Erythroblast (primary cell): ENCODE measurements at regions not wholly inside any gene's neighbourhood (a gene's known extent, or its start where the extent isn't known, plus 50 kb on each side); places are given as distances from the start of the nearest gene placed in this dataset.
"Not testable (repeated sequence)": the region's sequence is repeated elsewhere in the genome, so short reads cannot be mapped to it uniquely, and the experiment has no call there.

Experiments used
- DNase-seq, 2 experiments: peaks; one replicate each; lab custom pipeline; 2025; lab: John Stamatoyannopoulos, UW
- GATA1 ChIP-seq: IDR thresholded peaks from 2 replicates; pipeline ENCODE4 v1.6.1; 2011; ENCODE audit warnings: low read depth, mild to moderate bottlenecking, control low read depth, low read length, moderate library complexity
- POLR2A ChIP-seq: IDR thresholded peaks from 2 replicates; pipeline ENCODE4 v1.6.1; 2011; ENCODE audit warnings: mild to moderate bottlenecking, low read length

- TF ChIP-seq GATA1 (no peak), POLR2A (no peak)
Measured at GRCh38 chr10:29861811-29862505, 197.4 kb downstream of the JCAD start.

DNA sequence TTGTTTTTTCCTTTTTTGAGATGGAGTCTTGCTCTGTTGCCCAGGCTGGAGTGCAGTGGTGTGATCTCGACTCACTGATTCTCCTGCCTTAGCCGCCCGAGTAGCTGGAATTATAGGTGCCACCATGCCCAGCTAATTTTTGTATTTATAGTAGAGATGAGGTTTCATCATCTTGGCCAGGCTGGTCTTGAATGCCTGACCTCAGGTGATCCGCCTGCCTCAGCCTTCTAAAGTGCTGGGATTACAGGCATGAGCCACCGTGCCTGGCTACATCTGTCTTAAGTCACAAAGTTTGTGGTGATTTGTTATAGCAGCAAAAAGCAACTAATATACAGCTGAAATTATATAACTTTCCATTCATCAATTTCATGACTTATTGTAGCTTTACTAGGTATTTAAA is 198.2 kb downstream of the JCAD start:
- not testable (repeated sequence) for DNase-seq

More at GRCh38 chr10:29861811-29862505, 197.4 kb downstream of the JCAD start:
- no peak for DNase-seq

DNA sequence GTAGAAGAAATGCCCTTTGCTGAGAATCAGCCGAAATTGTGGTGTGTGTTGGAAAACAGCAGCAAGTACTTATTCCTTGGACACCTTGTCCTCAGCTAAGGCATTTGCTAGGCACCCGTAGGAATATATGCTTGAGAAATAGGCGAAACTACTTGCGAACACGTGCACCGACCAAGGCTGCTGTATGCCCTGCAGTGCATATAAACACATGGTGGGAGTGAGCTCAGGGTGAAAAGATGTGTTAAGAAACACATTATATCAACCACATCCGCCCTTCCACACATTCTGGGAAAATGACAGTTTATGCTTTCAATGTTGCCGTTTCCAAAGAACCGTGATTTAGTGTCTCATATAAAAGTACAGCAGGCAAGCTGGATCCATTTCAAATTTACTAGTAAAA is 199.2 kb downstream of the JCAD start:
- TF ChIP-seq GATA1 (no peak), POLR2A (no peak)
- DNase-seq = no peak

DNA sequence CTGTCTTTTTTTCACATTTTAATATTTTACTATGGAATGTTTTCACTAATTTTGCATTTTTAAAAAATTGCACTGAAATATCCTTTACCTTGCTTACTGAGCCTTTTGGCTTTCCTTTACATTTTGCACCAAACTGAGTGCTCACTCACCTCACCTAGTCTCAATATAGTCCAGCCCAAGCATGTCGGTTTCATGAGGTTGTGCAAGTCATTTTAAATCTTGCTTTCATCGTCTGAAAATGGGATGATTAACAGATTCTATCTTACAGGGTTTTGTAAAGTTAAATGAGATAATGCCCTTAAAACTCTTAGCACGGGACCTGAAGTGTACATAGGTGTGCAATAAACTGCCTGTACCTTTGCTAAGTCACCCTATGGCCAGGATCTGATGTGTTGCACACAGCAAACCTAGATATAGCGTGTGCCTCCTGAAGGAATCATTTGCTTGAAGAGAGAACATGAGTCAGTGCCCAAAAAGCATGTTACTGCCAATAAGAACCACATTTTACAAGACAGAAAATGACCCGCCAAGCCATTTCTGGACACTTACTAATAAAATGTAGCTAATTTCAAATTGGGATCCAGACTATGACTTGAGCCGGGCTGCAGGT is 199.8 kb downstream of the JCAD start:
- DNase-seq = no peak
- TF ChIP-seq POLR2A = no peak
- TF ChIP-seq GATA1 = no peak

DNA sequence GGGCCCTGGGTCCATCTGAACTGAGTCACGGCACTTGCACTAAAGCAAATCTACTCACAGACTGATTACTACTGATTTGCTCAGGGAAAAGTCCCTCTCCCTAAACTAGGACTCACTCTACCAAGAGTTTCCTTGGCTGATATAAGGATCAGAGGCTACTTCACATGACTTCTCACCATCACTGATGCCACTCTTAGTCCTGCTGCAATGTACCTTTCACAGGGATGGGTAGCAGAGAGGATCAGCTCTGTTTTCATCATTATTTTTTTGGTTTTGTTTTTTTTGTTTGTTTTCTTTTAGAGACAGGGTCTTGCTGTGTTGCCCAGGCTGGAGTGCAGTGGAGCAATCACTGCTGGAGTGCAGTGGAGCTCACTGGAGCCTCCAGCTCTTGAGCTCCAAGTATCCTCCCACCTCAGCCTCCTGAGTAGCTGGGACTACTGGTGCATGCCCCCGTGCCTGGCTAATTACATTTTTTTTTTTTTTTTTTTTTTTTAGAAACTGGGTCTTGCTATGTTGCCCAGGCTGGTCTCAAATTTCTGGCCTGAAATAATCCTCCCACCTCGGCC is 200.6 kb downstream of the JCAD start:
- TF ChIP-seq POLR2A = no peak
- TF ChIP-seq GATA1 = no peak
- no peak for DNase-seq

GRCh38 chr10:29857843-29858701 is 201.3 kb downstream of the JCAD start:
- no peak for DNase-seq
- no peak for TF ChIP-seq GATA1
- no peak for TF ChIP-seq POLR2A

GRCh38 chr10:29856295-29856694 is 203.1 kb downstream of the JCAD start:
- TF ChIP-seq GATA1 (no peak), POLR2A (no peak)
- no peak for DNase-seq

DNA sequence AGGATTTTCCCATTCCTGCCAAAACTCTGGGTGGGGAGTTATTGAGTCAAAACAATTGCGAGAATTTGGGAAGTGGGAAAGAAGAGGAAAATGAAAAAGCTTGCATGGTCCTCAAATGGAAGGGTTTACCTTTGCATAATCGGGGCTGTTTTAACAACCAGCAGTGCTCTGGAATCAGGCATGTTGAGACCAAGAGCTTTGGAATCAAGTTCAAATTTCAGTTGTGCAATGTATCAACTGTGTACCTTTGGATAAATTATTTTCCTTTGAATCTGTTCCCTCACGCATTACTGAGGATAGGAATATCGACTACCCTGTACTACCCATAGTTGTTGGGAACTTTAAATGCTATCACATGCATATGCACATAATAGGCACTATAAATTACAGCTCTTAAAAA is 205.5 kb downstream of the JCAD start:
- TF ChIP-seq GATA1 (no peak), POLR2A (no peak)
- no peak for DNase-seq

DNA sequence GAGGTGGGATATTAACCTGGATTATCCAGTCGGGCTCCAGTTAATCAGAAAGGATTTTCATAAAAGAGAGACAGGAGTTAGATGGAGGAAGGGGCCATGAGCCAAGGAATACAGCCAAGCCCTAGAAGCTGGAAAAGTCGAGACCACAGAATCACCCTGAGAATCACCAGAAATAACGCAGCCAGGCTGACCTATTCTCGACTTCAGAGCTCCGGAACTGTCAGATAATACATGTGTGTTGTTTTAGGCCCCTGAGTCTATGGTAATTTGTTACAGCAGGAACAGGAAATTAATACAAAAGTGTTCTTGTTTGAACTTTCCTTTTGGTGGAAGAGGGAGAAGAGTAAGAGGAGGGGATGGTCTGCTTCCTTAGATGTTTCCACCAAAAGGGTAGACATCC is 208.1 kb downstream of the JCAD start:
- no peak for DNase-seq
- TF ChIP-seq GATA1 (no peak), POLR2A (no peak)

DNA sequence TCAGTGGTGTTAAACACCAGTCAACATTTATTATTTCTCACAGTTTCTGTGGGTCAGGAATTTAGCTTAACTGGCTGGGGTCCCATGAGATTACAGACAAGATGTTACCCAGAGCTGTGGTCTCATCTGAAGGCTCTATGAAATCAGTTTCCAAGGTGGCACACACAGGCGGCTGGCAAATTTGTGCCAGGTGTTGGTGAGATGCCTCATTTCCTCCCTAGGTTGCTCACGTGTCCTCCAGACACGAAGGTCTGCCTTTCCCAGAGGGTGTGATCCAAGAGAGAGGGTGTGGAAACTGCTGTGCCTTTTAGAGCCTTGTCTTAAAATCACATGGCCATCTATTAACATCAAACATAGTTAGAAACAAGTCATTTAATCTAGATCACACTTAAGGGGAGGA is 209.0 kb downstream of the JCAD start:
- DNase-seq = no peak
- TF ChIP-seq GATA1 (no peak), POLR2A (no peak)

GRCh38 chr10:29849886-29850285 is 209.5 kb downstream of the JCAD start:
- no peak for DNase-seq
- TF ChIP-seq GATA1 (no peak), POLR2A (no peak)

DNA sequence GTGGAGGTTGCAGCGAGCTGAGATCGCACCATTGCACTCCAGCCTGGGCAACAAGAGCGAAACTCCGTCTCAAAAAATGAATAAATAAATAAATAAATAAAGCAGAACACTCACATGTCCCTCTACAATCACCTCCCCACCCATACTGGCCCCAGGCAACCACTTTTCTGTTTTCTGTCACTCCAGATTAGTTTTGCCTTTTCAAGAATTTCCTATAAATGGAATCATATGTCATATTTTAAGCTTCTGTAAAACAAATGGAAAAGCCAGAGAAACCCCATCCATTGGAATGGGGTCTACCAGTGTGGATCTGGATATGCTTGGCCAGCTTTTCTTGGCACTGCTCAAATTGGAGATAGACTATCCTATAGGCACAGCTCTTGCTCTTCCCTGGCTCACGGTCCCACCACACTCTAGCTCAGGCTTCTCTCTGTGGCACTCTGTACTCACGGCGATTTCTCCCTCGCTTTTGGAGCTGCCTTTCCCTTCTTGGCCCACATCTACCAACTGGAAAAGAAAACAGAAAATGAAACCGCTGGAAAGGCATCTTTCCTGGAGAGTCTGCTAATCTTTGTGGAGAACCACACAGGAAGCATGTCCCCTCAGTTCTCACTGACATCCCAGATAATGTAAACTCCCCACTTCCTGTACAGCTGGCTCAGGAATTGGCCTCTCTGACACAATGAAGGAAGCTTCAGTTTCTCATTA is 210.1 kb downstream of the JCAD start:
- DNase-seq = no peak
- TF ChIP-seq POLR2A = no peak

DNA sequence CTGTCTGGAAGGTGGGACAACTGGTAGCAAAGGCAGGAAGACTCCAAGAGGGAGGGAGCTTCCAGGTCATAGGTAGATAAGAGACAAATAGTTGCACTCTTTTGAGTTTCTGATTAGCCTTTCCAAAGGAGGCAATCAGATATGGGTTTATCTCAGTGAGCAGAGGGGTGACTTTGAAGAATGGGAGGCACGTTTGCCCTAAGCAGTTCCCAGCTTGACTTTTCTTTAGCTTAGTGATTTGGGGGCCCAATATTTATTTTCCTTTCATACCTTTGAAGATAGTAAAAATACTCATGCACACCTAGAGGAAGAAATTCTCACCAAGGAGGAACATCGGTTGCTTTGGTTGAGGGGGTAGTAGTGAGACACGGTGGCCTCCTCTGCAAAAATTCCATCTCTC is 212.1 kb upstream of the SVIL start:
- TF ChIP-seq POLR2A (no peak), GATA1 (no peak)
- no peak for DNase-seq
